DND-41 (cell line): ENCODE measurements at regions not wholly inside any gene's neighbourhood (a gene's known extent, or its start where the extent isn't known, plus 50 kb on each side); places are given as distances from the start of the nearest gene placed in this dataset.

Source experiments
- ATAC-seq: fragments of 200-7000 bp; cut with Tn5 transposase; 3 replicates; pipeline ENCODE4 v1.9.1; 2021; ENCODE audit warnings: low read depth; ENCODE audit not compliant: insufficient read depth
- DNase-seq: peaks from one replicate; pipeline ENCODE4 v3.0.0-alpha.2; 2020
- H2AFZ ChIP-seq: 2 replicates; pipeline ENCODE4 v1.6.0; 2012; ENCODE audit warnings: low read depth, low read length
- H3K27ac ChIP-seq: 2 replicates; pipeline ENCODE4 v1.5.1; 2012; ENCODE audit warnings: low read length, inconsistent platforms
- H3K27me3 ChIP-seq: fragments of 200-600 bp; sonication (generic); 2 replicates; pipeline ENCODE4 v1.6.0; 2012; ENCODE audit warnings: low read length, mild to moderate bottlenecking, inconsistent platforms; ENCODE audit not compliant: insufficient read depth, poor library complexity
- H3K36me3 ChIP-seq: 2 replicates; pipeline ENCODE4 v1.5.1; 2012; ENCODE audit warnings: low read length, inconsistent platforms; ENCODE audit not compliant: insufficient read depth
- H3K4me1 ChIP-seq: 2 replicates; pipeline ENCODE4 v1.5.1; 2012; ENCODE audit warnings: mild to moderate bottlenecking, low read length; ENCODE audit not compliant: insufficient read depth
- H3K4me2 ChIP-seq: 2 replicates; pipeline ENCODE4 v1.6.0; 2012; ENCODE audit warnings: mild to moderate bottlenecking, moderate library complexity, low read length, inconsistent platforms; ENCODE audit not compliant: insufficient read depth
- H3K4me3 ChIP-seq, 2 experiments: fragments of 200-600 bp in 1 of 2; shearing (Covaris generic) in 1 of 2; 2 replicates each; pipeline ENCODE4 v1.5.1; 2012 to 2016; ENCODE audit warnings: inconsistent platforms in 2 of 2, low read length in 2 of 2, mild to moderate bottlenecking in 2 of 2, low read depth in 1 of 2, moderate library complexity in 1 of 2
- H3K79me2 ChIP-seq: 2 replicates; pipeline ENCODE4 v1.6.0; 2012; ENCODE audit warnings: low read length, inconsistent platforms; ENCODE audit not compliant: insufficient read depth
- H3K9ac ChIP-seq: 2 replicates; pipeline ENCODE4 v1.6.0; 2012; ENCODE audit warnings: low read depth, mild to moderate bottlenecking, inconsistent platforms, low read length, moderate library complexity
- H3K9me3 ChIP-seq: 2 replicates; pipeline ENCODE4 v1.5.1; 2012; ENCODE audit warnings: low read length, moderate library complexity, mild to moderate bottlenecking, inconsistent platforms; ENCODE audit not compliant: insufficient read depth, severe bottlenecking
- H4K20me1 ChIP-seq: 2 replicates; pipeline ENCODE4 v1.6.0; 2012; ENCODE audit warnings: low read length; ENCODE audit not compliant: insufficient read depth
- CTCF ChIP-seq: IDR thresholded peaks from 2 replicates; pipeline ENCODE4 v1.5.1; 2012; ENCODE audit warnings: borderline replicate concordance, low read length, moderate library complexity, mild to moderate bottlenecking; ENCODE audit not compliant: poor library complexity, severe bottlenecking; ENCODE audit errors: extremely low read depth
- EZH2 ChIP-seq: IDR thresholded peaks from 3 replicates; pipeline ENCODE4 v1.6.1; 2012; ENCODE audit warnings: borderline replicate concordance, low read depth, mild to moderate bottlenecking, moderate library complexity, low read length, inconsistent platforms; ENCODE audit not compliant: severe bottlenecking

- Histone ChIP-seq H3K4me1 (no peaks in the 10 kb centered on the region), H3K4me2 (no peak overlapping the region), H2AFZ (no peak overlapping the region), H3K27me3 (no peaks in the 10 kb centered on the region), H3K79me2 (no peaks in the 10 kb centered on the region), H3K36me3 (no peaks in the 10 kb centered on the region), H3K9me3 (no peaks in the 10 kb centered on the region), H3K4me3 (no peak overlapping the region), H3K27ac (no peak overlapping the region), H4K20me1 (no peaks in the 10 kb centered on the region), H3K9ac (no peak overlapping the region)
- ATAC-seq, result no peak
- TF ChIP-seq EZH2 (no peak), CTCF (no peak)
- DNase-seq, result no peak
These were observed 429.9 kb downstream of the NR2F1-AS1 start for GRCh38 chr5:93151121-93151520.

DNA sequence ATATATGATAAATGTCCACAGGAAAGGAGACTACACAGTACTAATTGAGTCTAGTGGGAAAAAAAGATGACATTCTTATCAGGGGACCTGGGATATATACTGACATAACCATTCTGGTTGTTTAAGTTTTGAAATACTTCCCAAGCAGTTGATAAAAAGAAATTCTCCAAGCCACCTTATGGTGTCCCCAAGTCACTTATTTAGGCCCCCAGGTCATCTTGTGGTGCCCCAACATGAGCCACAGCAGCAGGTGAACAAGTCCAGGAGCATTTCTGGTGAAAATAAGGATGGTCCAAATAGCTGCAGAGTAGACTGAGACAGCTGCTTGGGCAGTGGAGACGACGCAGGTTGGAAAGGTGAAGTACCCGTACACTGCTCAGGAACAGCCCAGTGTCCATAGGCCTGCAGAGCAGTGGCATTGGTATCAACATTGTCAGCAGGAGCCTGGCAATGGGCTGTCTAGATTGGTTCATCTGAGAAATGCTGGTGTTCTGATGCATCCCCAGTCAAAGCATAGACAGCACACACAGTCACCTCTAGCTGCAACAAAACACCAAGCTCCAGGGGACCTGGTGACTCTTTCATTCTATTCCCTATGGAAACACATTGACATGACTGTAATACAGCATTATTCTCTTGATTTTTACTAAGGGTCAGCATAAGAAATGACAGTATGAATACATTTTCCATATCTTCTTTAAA is 430.6 kb downstream of the NR2F1-AS1 start:
- no peaks in the 10 kb centered on the region for H4K20me1 ChIP-seq
- no peaks in the 10 kb centered on the region for H3K36me3 ChIP-seq
- H3K9me3 ChIP-seq, result no peaks in the 10 kb centered on the region
- H3K4me3 ChIP-seq, result no peak overlapping the region
- H3K27me3 ChIP-seq, result no peaks in the 10 kb centered on the region
- TF ChIP-seq EZH2, result no peak
- TF ChIP-seq CTCF, result no peak
- no peak for ATAC-seq
- H3K27ac ChIP-seq, result no peak overlapping the region
- H3K4me1 ChIP-seq, result no peaks in the 10 kb centered on the region
- no peak overlapping the region for H3K9ac ChIP-seq
- H2AFZ ChIP-seq, result no peak overlapping the region
- no peak overlapping the region for H3K4me2 ChIP-seq
- no peaks in the 10 kb centered on the region for H3K79me2 ChIP-seq
- no peak for DNase-seq

DNA sequence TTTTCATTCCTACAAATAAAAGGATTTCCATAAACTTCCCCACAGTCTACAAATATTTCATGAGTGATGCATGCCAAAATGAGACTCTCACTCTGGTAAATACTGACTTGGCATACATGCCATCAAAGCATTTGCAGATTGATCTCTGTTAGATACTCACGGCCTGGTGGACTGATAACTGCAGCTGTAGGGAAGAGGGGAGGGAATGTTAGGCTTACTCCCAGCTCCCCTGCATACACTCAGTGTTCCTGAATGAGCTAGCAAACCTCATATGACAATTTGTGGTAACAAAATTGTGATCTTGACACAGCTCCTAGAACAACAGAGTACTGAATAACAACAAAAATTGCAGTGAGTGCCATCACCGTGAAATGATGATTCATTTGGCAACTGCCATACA is 435.3 kb downstream of the NR2F1-AS1 start:
- TF ChIP-seq CTCF (no peak), EZH2 (no peak)
- Histone ChIP-seq H4K20me1 (no peaks in the 10 kb centered on the region), H3K79me2 (no peaks in the 10 kb centered on the region), H3K4me3 (no peak overlapping the region), H3K36me3 (no peaks in the 10 kb centered on the region), H3K27me3 (no peaks in the 10 kb centered on the region), H3K4me2 (no peak overlapping the region), H3K27ac (no peak overlapping the region), H3K9me3 (no peaks in the 10 kb centered on the region), H2AFZ (no peak overlapping the region), H3K9ac (no peak overlapping the region), H3K4me1 (no peaks in the 10 kb centered on the region)
- no peak for DNase-seq
- no peak for ATAC-seq
